ENCODE measurements at regions not wholly inside any gene's neighbourhood (a gene's known extent, or its start where the extent isn't known, plus 50 kb on each side); places are given as distances from the start of the nearest gene placed in this dataset.

- TF ChIP-seq, protein P1, sequence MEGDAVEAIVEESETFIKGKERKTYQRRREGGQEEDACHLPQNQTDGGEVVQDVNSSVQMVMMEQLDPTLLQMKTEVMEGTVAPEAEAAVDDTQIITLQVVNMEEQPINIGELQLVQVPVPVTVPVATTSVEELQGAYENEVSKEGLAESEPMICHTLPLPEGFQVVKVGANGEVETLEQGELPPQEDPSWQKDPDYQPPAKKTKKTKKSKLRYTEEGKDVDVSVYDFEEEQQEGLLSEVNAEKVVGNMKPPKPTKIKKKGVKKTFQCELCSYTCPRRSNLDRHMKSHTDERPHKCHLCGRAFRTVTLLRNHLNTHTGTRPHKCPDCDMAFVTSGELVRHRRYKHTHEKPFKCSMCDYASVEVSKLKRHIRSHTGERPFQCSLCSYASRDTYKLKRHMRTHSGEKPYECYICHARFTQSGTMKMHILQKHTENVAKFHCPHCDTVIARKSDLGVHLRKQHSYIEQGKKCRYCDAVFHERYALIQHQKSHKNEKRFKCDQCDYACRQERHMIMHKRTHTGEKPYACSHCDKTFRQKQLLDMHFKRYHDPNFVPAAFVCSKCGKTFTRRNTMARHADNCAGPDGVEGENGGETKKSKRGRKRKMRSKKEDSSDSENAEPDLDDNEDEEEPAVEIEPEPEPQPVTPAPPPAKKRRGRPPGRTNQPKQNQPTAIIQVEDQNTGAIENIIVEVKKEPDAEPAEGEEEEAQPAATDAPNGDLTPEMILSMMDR (conservative IDR thresholded peaks at IDR 0.05; ENCODE audit: low read depth in 2 of 2), result no peak
- TF ChIP-seq ZNF462 (CRISPR knock-in tag; IDR thresholded peaks at IDR 0.05), result no peak
Observed at GRCh38 chr9:17059465-17059864, 75.4 kb upstream of the CNTLN start.
